Ovary (tissue), 7 donors: ENCODE measurements at regions not wholly inside any gene's neighbourhood (a gene's known extent, or its start where the extent isn't known, plus 50 kb on each side); places are given as distances from the start of the nearest gene placed in this dataset.

Experiments
- DNase-seq, 5 donors: peaks; one replicate each; pipeline ENCODE4 v3.0.0-alpha.2; 2019 to 2020
- H3K27ac ChIP-seq, 2 donors: fragments of 200-600 bp; one replicate each; pipeline versions ENCODE4 v1.5.1 to v1.8.0; 2019 to 2022
- H3K27me3 ChIP-seq: fragments of 200-600 bp; one replicate; pipeline ENCODE4 v1.8.0; 2022
- H3K36me3 ChIP-seq: fragments of 200-600 bp; sonication (generic); one replicate; pipeline ENCODE4 v1.5.1; 2019
- H3K4me1 ChIP-seq: one replicate; pipeline ENCODE4 v1.8.1; 2013; ENCODE audit warnings: mild to moderate bottlenecking, moderate library complexity; ENCODE audit not compliant: insufficient read depth
- H3K4me3 ChIP-seq: fragments of 200-600 bp; sonication (generic); one replicate; pipeline ENCODE4 v1.5.1; 2017
- H3K9me3 ChIP-seq, 2 donors: fragments of 200-600 bp in 1 of 2; sonication (generic) in 1 of 2; one replicate each; pipeline versions ENCODE4 v1.5.1 to v1.8.1; 2013 to 2019; ENCODE audit warnings: mild to moderate bottlenecking in 1 of 2, moderate library complexity in 1 of 2
- CTCF ChIP-seq, 3 donors: fragments of 450-650 bp in 2 of 3; fragments of 200-600 bp in 1 of 3; IDR thresholded peaks; one replicate each; pipeline versions ENCODE4 v1.5.1 to v1.8.0; 2016 to 2022; ENCODE audit warnings: antibody characterized with exemption in 3 of 3, mild to moderate bottlenecking in 1 of 3
- EP300 ChIP-seq: sonication (generic); formaldehyde crosslinking; IDR thresholded peaks from one replicate; pipeline ENCODE4 v1.6.1; 2017; ENCODE audit warnings: antibody characterized with exemption
- POLR2A ChIP-seq: fragments of 450-650 bp; IDR thresholded peaks from one replicate; pipeline ENCODE4 v1.6.1; 2017; ENCODE audit warnings: antibody characterized with exemption, mild to moderate bottlenecking, moderate library complexity
- WGBS, 3 donors: extraction: QIAGEN DNeasy Blood & Tissue Kit in 1 of 3; methylation state at CpG; one replicate each; pipeline versions ENCODE4 v1.1.5 to v1.1.7; 2013 to 2017; 5-methylcytosine and 5-hydroxymethylcytosine counted together
- intact Hi-C, 4 donors: fragments of 100-400 bp; cut with DNase I; formaldehyde crosslinking; loops; one replicate each; pipeline versions ENCODE4 v1.11.0 to v1.15.1; 2022 to 2023
- donor health status: DM: no; HTN: no; CAD: no; lungs with moderate emphysema.
- donor health status: DM: no; HTN: no; CAD: no.
- donor health status: Bipolar disorder and iron deficiency.
- donor health status: DM: no; HTN: no; CAD: no.
- donor health status: DM: yes; HTN: yes; CAD: no.

GRCh38 chr10:118216571-118217170, 125.5 kb downstream of the FAM204A start:
- TF ChIP-seq POLR2A (no peak), EP300 (no peak), CTCF (IDR thresholded peaks at IDR 0.05) (no peak)
- WGBS, 3 donors, result 33 to 51% (median 41%) methylated on average over 3 of the region's 3 CpGs
- no peaks in the 10 kb centered on the region for H3K4me1 ChIP-seq
- no peaks in the 10 kb centered on the region for H3K36me3 ChIP-seq
- no peak overlapping the region for H3K4me3 ChIP-seq
- intact Hi-C loops, result no loop called here
- no peaks in the 10 kb centered on the region for H3K27me3 ChIP-seq
- DNase-seq, result no peak
- H3K27ac ChIP-seq, result no peak overlapping the region
- H3K9me3 ChIP-seq, result no peaks in the 10 kb centered on the region

GRCh38 chr10:118216020-118216419, 126.1 kb downstream of the FAM204A start:
- Histone ChIP-seq H3K27ac (no peak overlapping the region), H3K27me3 (no peaks in the 10 kb centered on the region), H3K4me3 (no peak overlapping the region), H3K36me3 (no peaks in the 10 kb centered on the region), H3K4me1 (no peaks in the 10 kb centered on the region), H3K9me3 (no peaks in the 10 kb centered on the region)
- no peak for DNase-seq
- TF ChIP-seq POLR2A (no peak), EP300 (no peak), CTCF (IDR thresholded peaks at IDR 0.05) (no peak)
- intact Hi-C loops, result no loop called here
- 30 to 55% (median 40%) methylated on average over 6 of the region's 6 CpGs for WGBS, 3 donors

GRCh38 chr10:118214776-118215175, 127.3 kb downstream of the FAM204A start:
- H3K9me3 ChIP-seq, result no peaks in the 10 kb centered on the region
- no peaks in the 10 kb centered on the region for H3K36me3 ChIP-seq
- intact Hi-C loops, result no loop called here
- 75 to 92% (median 88%) methylated on average over 3 of the region's 3 CpGs for WGBS, 3 donors
- no peak for TF ChIP-seq EP300
- TF ChIP-seq POLR2A, result no peak
- TF ChIP-seq CTCF (IDR thresholded peaks at IDR 0.05), result no peak
- H3K27ac ChIP-seq, result no peak overlapping the region
- H3K4me1 ChIP-seq, result no peaks in the 10 kb centered on the region
- no peak for DNase-seq
- H3K4me3 ChIP-seq, result no peak overlapping the region
- H3K27me3 ChIP-seq, result no peaks in the 10 kb centered on the region

GRCh38 chr10:118213436-118213835, 128.7 kb downstream of the FAM204A start:
- no peak for DNase-seq
- intact Hi-C loops, result no loop called here
- TF ChIP-seq CTCF (IDR thresholded peaks at IDR 0.05) (no peak), POLR2A (no peak), EP300 (no peak)
- 68 to 70% (median 69%) methylated on average over 7 of the region's 7 CpGs for WGBS, 3 donors
- H3K4me3 ChIP-seq, result no peak overlapping the region
- H3K36me3 ChIP-seq, result no peaks in the 10 kb centered on the region
- H3K27me3 ChIP-seq, result no peaks in the 10 kb centered on the region
- no peaks in the 10 kb centered on the region for H3K4me1 ChIP-seq
- no peak overlapping the region for H3K27ac ChIP-seq
- no peaks in the 10 kb centered on the region for H3K9me3 ChIP-seq
